Epithelial cell of proximal tubule (primary cell): ENCODE measurements at regions not wholly inside any gene's neighbourhood (a gene's known extent, or its start where the extent isn't known, plus 50 kb on each side); places are given as distances from the start of the nearest gene placed in this dataset.

Experiments
- DNase-seq: peaks from one replicate; pipeline ENCODE4 v3.0.0-alpha.2; 2011; ENCODE audit warnings: low read depth
- H3K4me3 ChIP-seq: 2 replicates; pipeline ENCODE4 v1.5.1; 2011; ENCODE audit warnings: low read depth, mild to moderate bottlenecking, low read length
- CTCF ChIP-seq: conservative IDR thresholded peaks from 2 replicates; pipeline ENCODE4 v1.5.1; 2012; ENCODE audit warnings: low read depth, mild to moderate bottlenecking, low read length

- DNase-seq: no peak
- peak overlapping the region; percentile 65 for H3K4me3 ChIP-seq
- no peak for TF ChIP-seq CTCF
Observed at GRCh38 chr11:10930224-10930971, 72.5 kb upstream of the ZBED5 start.

- no peak overlapping the region for H3K4me3 ChIP-seq
- TF ChIP-seq CTCF: no peak
- DNase-seq: no peak
Observed at GRCh38 chr11:10927538-10927937, 69.7 kb upstream of the ZBED5 start.

- H3K4me3 ChIP-seq: no peak overlapping the region
- DNase-seq: no peak
- TF ChIP-seq CTCF: no peak
Observed at GRCh38 chr11:10926801-10927211, 69.0 kb upstream of the ZBED5 start.

- no peak for TF ChIP-seq CTCF
- H3K4me3 ChIP-seq: no peak overlapping the region
- no peak for DNase-seq
Observed at GRCh38 chr11:10925149-10925926, 67.5 kb upstream of the ZBED5 start.

- H3K4me3 ChIP-seq: no peak overlapping the region
- DNase-seq: no peak
- no peak for TF ChIP-seq CTCF
Observed at GRCh38 chr11:10923882-10924281, 66.0 kb upstream of the ZBED5 start.

- no peak for DNase-seq
Observed at GRCh38 chr11:10922892-10923291, 65.0 kb upstream of the ZBED5 start.

More at GRCh38 chr11:10922892-10923291, 65.0 kb upstream of the ZBED5 start:
- no peak overlapping the region for H3K4me3 ChIP-seq
- TF ChIP-seq CTCF: no peak
